IPS-20b (cell line): ENCODE measurements at regions not wholly inside any gene's neighbourhood (a gene's known extent, or its start where the extent isn't known, plus 50 kb on each side); places are given as distances from the start of the nearest gene placed in this dataset.

Experiments used
- H3K27ac ChIP-seq: one replicate; pipeline ENCODE4 v1.5.1; 2013; ENCODE audit warnings: low read length
- H3K27me3 ChIP-seq: 2 replicates; pipeline ENCODE4 v1.6.1; 2013; ENCODE audit warnings: mild to moderate bottlenecking, low read length, inconsistent platforms; ENCODE audit not compliant: insufficient read depth
- H3K36me3 ChIP-seq: 2 replicates; pipeline ENCODE4 v1.6.1; 2013; ENCODE audit warnings: low read depth, mild to moderate bottlenecking, inconsistent platforms, low read length, moderate library complexity; ENCODE audit not compliant: insufficient read depth
- H3K4me1 ChIP-seq: 2 replicates; pipeline ENCODE4 v1.6.1; 2013; ENCODE audit warnings: mild to moderate bottlenecking, control low read depth, inconsistent platforms, low read length, moderate library complexity; ENCODE audit not compliant: insufficient read depth
- H3K4me3 ChIP-seq: 2 replicates; pipeline ENCODE4 v1.5.1; 2013; ENCODE audit warnings: mild to moderate bottlenecking, low read length, inconsistent platforms
- H3K9ac ChIP-seq: 2 replicates; pipeline ENCODE4 v1.6.1; 2013; ENCODE audit warnings: low read depth, mild to moderate bottlenecking, inconsistent platforms, low read length, moderate library complexity
- H3K9me3 ChIP-seq: 2 replicates; pipeline ENCODE4 v1.6.1; 2013; ENCODE audit warnings: mild to moderate bottlenecking, low read depth, low read length, inconsistent platforms; ENCODE audit not compliant: insufficient read depth

DNA sequence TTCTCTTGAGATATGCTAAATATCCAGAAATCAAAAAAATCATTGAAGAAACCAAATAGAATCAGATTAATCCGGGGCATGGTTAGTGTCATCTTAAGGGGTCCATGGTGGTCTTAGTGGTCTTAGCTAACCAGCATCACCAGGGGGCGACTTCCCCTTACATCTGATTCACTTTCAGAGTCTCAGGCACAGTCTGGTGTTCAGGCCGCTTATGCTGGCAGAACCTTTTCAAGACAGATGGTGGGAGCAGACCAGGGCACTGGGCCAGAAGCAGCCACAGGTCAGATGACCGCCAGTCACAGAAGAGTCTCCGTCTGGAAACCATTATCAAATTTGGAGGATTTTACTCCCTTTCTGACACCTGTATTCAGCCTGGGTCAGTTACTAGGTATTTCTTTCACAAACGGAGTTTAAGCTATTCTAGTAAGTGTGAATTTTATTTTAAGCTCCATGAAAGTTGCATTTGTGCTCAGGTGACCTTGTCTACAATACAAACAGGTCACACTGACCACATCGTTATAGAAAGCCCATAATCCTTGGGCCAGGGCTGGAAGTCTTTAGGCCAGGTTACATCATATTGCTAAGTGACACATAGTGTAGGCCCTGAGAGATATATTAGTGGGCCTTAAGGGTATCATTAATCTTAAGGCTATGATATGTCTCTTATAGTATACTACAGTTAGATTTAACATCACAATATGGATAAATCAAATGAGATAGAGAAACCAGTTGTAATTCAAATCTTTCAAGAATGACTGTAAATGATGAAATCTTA is 365.5 kb downstream of the GBE1 start:
- H3K9ac ChIP-seq = no peak overlapping the region
- H3K4me3 ChIP-seq = no peak overlapping the region
- no peaks in the 10 kb centered on the region for H3K36me3 ChIP-seq
- no peak overlapping the region for H3K27ac ChIP-seq
- H3K27me3 ChIP-seq = no peaks in the 10 kb centered on the region
- peaks cover 6% of the 10 kb centered on the region; the same call in 1 of the 2 replicates for H3K4me1 ChIP-seq
- H3K9me3 ChIP-seq = no peaks in the 10 kb centered on the region

DNA sequence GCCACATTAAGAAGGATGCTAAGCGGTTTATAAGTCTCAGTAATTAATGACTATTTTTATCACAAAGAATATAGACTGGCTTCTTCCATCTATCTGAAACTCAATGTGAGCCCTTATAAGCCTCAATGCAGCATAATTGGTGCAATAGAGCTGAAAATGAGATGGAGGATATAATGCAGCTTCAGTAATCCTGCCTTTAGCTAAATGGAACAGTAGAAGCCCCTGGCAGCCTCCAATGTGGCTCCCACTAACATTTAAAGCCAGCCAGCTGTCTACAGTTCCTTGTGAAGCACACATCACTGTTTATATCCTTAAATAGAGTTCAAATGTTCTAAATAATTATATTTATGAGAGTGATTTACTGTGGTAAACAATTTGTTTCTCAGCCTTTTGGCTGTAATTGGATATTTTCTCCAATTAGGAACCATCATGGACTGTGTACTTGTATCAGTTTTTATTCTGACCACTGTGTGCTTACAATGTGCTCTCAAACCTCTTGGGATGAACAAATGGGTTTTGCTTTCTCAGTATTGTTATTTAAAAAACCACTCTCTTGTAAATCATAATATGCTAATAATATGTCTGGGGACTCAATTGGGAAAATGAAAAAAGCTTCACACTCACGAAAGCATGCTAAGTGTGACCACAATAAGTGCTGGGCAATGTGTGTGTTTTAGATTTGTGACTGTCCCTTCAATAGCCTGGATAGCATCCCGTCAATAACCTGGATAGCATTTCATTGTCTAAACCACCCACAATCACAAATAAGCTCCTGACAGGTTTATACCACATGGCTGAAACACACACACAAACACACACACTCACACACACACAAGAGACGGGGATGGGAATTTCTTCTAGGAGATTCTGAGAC is 366.6 kb downstream of the GBE1 start:
- Histone ChIP-seq H3K4me1 (peaks cover 6% of the 10 kb centered on the region; the same call in 1 of the 2 replicates), H3K36me3 (no peaks in the 10 kb centered on the region), H3K9me3 (no peaks in the 10 kb centered on the region)

DNA sequence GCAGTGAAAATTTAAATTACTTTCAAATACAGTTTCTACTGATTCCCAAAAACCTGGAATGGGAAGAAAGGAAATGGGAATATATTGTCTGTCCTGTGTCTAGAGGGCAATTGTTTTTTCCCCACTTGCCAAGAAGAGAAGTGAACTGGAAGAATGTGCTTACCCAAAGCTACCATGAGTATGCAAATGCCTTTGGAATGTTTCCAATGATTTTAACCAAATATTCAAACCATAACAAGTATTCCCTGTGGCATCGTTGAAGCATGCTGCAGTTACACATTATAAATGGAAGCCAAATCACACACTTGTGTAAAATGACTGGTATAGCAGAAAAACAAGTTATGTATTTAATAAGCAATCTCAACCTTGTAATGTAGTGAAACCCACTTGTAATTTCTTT is 368.2 kb downstream of the GBE1 start:
- no peak overlapping the region for H3K4me3 ChIP-seq
- no peaks in the 10 kb centered on the region for H3K27me3 ChIP-seq
- H3K27ac ChIP-seq = no peak overlapping the region
- no peaks in the 10 kb centered on the region for H3K9me3 ChIP-seq
- H3K36me3 ChIP-seq = no peaks in the 10 kb centered on the region
- peaks cover 6% of the 10 kb centered on the region; the same call in 1 of the 2 replicates for H3K4me1 ChIP-seq
- H3K9ac ChIP-seq = no peak overlapping the region

More for the DNA sequence above, 366.6 kb downstream of the GBE1 start:
- Histone ChIP-seq H3K4me3 (no peak overlapping the region), H3K27me3 (no peaks in the 10 kb centered on the region), H3K27ac (no peak overlapping the region), H3K9ac (no peak overlapping the region)

DNA sequence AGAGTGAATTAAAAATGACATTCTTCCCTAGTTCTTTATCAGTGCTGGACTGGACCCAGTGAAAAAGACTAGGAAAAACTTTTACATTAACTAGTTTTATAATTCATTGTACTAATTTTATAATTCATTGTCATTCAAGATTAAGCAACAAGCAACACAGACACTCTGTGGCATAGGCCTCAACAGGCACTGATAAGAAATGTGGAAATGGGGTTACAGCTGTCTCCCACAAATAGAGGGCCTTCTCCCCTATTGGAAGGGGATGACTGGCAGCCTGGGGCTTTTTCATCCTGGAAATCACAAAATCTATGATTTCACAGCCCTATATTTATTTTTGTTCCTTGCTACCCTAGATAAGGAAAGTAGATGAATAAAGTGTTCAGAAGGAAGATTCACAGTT is 370.6 kb downstream of the GBE1 start:
- H3K4me3 ChIP-seq = no peak overlapping the region
- H3K9ac ChIP-seq = no peak overlapping the region
- no peak overlapping the region for H3K27ac ChIP-seq
- H3K36me3 ChIP-seq = no peaks in the 10 kb centered on the region
- no peaks in the 10 kb centered on the region for H3K9me3 ChIP-seq
- H3K4me1 ChIP-seq = peaks cover 9% of the 10 kb centered on the region; the same call in 1 of the 2 replicates
- H3K27me3 ChIP-seq = no peaks in the 10 kb centered on the region

DNA sequence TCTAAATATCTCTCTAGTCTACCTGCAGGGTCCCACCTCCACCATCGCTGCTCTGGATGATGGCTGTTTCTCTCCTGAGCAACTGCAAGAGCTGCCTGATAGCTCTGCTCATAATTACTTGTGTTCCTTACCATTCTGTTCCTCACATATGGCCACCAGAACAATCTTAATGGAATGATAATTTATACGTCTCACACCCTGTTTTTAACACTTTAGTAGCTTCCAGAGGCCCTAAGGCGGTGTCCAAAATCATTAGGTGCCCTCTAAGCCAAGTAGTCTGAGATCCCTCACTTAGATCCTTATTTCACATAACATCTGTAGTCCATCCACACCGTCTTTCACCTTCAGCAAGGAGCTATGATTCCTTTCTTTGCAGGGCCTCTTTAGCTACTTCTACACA is 373.3 kb downstream of the GBE1 start:
- Histone ChIP-seq H3K27me3 (no peaks in the 10 kb centered on the region), H3K4me1 (0 out of 2 replicates have a peak, but pooled peaks cover 3% of the 10 kb centered on the region), H3K27ac (no peak overlapping the region), H3K9me3 (no peaks in the 10 kb centered on the region), H3K36me3 (no peaks in the 10 kb centered on the region), H3K9ac (no peak overlapping the region), H3K4me3 (no peak overlapping the region)

DNA sequence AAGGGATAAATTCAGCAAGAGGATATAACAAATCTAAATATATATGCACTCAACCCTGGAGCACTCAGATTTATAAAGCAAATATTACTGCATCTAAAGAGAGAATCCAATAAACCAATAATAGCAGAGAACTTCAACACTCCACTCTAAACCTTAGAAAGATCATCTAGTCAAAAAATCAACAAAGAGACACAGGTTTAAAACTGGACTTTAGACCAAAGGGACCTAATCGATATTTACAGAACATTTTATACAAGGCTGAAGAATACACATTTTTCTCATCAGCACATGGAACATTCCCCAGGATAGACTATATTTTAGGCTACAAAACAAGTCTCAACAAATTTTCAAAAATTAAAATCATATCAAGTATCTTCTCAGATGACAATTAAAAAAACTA is 379.0 kb downstream of the GBE1 start:
- Histone ChIP-seq H3K4me3 (no peak overlapping the region), H3K9ac (no peak overlapping the region), H3K36me3 (no peaks in the 10 kb centered on the region), H3K4me1 (0 out of 2 replicates have a peak, but pooled peaks cover 3% of the 10 kb centered on the region), H3K27me3 (no peaks in the 10 kb centered on the region), H3K9me3 (no peaks in the 10 kb centered on the region), H3K27ac (no peak overlapping the region)

DNA sequence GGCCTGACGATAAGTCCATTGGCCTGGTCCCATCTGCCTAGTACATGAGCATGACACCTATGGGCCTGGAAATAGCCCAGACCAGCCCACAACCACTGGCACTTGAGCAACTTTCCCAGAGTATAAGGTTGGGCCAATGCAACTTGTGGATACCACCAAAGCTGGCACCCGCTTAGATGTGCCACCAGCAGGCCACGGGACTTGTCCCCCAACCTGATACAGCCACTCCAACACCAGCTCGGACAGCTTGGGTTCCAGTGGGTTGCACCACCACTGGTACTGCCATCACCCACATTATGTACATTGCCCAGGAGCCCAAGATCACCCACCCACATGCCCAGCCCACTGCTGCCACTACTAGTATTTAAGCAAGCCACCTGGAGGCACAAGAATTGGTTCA is 381.2 kb downstream of the GBE1 start:
- no peak overlapping the region for H3K9ac ChIP-seq
- H3K9me3 ChIP-seq = no peaks in the 10 kb centered on the region
- H3K27ac ChIP-seq = no peak overlapping the region
- peaks cover 4% of the 10 kb centered on the region; the same call in 1 of the 2 replicates for H3K4me1 ChIP-seq
- H3K36me3 ChIP-seq = no peaks in the 10 kb centered on the region
- no peaks in the 10 kb centered on the region for H3K27me3 ChIP-seq
- H3K4me3 ChIP-seq = no peak overlapping the region

DNA sequence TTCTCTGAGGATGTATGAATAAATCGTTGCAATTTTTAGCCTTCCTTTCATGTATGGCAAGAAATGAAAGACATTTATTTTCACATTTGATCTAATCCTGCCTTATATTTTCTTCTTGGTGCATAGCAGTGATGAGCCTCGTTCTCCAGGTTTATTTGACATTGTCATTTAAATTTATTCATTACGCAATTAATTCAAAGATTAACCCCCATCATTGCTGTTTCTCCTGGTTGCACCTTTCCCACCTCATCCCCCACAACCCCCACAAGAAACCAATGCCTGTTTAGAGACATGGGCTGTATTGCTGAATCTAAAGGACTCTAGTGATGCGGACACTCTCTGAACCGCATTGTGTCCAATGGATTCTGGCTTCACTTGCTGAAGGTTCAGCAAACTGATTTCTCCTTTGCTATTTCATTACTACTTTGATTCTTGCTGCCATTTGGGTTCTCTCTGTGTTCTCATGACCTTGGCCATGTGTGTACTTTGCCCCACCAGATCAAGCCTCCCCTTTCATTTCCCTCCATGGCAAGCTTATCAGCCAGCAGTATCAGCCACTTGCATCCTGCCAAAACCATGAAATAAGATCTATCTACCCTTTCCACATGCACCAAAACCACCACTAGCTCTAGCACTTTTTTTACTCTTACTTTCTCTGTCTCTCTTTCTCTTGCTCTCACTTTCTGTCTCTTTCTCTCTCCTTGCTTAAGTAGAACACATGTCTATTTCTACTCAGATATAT is 382.7 kb downstream of the GBE1 start:
- H3K4me1 ChIP-seq = peaks cover 7% of the 10 kb centered on the region; the same call in 1 of the 2 replicates

DNA sequence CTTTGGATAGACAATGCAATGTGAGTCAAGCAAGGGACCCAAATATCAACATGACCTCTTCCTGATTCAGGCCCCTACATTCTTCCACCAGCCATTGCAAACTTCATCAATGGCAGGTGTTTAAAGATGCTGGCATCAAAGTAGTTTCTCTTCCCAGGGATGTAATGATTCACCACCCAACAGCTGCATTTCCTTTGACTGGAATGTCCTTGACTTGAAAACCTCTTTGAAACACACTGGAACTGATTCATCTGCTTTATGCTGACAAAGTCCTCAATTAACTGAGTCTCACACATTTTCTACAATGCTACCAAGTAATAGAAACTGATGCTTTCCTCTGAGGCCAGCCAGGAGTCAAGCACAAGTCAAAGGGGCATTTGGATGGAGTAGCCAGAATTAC is 385.5 kb downstream of the GBE1 start:
- Histone ChIP-seq H3K4me3 (no peak overlapping the region), H3K9me3 (no peaks in the 10 kb centered on the region), H3K9ac (no peak overlapping the region), H3K36me3 (no peaks in the 10 kb centered on the region), H3K27me3 (no peaks in the 10 kb centered on the region), H3K4me1 (peaks cover 7% of the 10 kb centered on the region; the same call in 1 of the 2 replicates), H3K27ac (no peak overlapping the region)

More for the DNA sequence above, 382.7 kb downstream of the GBE1 start:
- Histone ChIP-seq H3K27me3 (no peaks in the 10 kb centered on the region), H3K9me3 (no peaks in the 10 kb centered on the region), H3K9ac (no peak overlapping the region), H3K27ac (no peak overlapping the region), H3K4me3 (no peak overlapping the region), H3K36me3 (no peaks in the 10 kb centered on the region)

DNA sequence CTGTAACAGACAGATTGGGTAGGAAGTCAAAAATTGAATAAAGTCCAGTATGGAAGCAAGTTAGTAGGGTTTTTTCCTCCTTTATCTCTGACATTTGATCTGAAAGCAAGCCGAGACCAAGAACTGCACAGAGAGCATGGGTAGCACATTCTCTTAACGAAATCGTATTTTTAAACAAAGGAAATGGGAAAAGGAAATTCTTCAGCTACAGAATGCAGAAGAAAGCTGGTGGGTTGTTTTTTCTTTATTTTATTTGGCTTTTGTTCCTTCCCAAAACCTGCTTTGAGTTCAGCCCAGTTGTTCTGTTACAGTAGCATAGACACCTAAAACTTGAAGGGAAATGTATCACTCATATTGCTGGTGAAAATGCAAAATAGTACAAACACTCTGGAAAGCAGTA is 397.0 kb downstream of the GBE1 start:
- no peaks in the 10 kb centered on the region for H3K36me3 ChIP-seq

DNA sequence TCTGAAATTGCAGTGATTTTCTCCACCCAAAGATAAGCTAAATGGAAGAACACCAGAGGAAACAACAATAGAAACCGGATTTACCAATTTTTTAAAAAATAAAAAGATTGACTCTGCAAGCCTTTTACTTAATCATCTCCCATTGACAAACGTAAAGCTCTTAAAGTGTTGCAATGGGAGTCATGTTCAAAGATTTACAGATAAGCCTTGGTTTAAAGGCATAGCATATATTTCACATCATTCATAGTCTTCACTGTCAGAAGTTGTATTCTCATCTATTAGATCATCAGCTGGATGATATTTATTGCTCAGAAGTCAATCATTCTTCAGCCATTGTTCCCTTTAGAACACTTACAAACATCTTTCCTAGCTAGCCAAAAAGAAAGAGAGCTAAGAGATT is 397.6 kb downstream of the GBE1 start:
- no peak overlapping the region for H3K9ac ChIP-seq
- no peak overlapping the region for H3K4me3 ChIP-seq
- H3K4me1 ChIP-seq = no peaks in the 10 kb centered on the region
- no peaks in the 10 kb centered on the region for H3K27me3 ChIP-seq
- no peaks in the 10 kb centered on the region for H3K36me3 ChIP-seq
- no peak overlapping the region for H3K27ac ChIP-seq
- H3K9me3 ChIP-seq = peaks cover 4% of the 10 kb centered on the region; the same call in 1 of the 2 replicates

More for the DNA sequence above, 397.0 kb downstream of the GBE1 start:
- peaks cover 4% of the 10 kb centered on the region; the same call in 1 of the 2 replicates for H3K9me3 ChIP-seq
- no peak overlapping the region for H3K27ac ChIP-seq
- H3K4me1 ChIP-seq = no peaks in the 10 kb centered on the region
- no peak overlapping the region for H3K9ac ChIP-seq
- H3K27me3 ChIP-seq = no peaks in the 10 kb centered on the region
- no peak overlapping the region for H3K4me3 ChIP-seq
